ENCODE measurements at regions not wholly inside any gene's neighbourhood (a gene's known extent, or its start where the extent isn't known, plus 50 kb on each side); places are given as distances from the start of the nearest gene placed in this dataset.

GRCh38 chr5:6090838-6091237 lies 287.5 kb downstream of the MED10 start:
- H4K20me1 ChIP-seq (ENCODE audit: control insufficient read depth, insufficient read depth, low read depth, low read length), result no peaks in the 10 kb centered on the region
- TF ChIP-seq CTCF (IDR thresholded peaks at IDR 0.05; ENCODE audit: low read depth, low read length, poor library complexity, severe bottlenecking), result no peak
- no peak for TF ChIP-seq EZH2phosphoT487 (IDR thresholded peaks at IDR 0.05; ENCODE audit: borderline replicate concordance, low read length)
- no peaks in the 10 kb centered on the region for H3K27me3 ChIP-seq (ENCODE audit: control insufficient read depth, low read length)
- H3K4me2 ChIP-seq (ENCODE audit: low read length), result no peak overlapping the region
- H3K4me1 ChIP-seq (ENCODE audit: control insufficient read depth, low read length), result no peaks in the 10 kb centered on the region
- H3K9me3 ChIP-seq (ENCODE audit: control insufficient read depth, insufficient read depth, low read length), result no peaks in the 10 kb centered on the region; the same call in 1 of the 2 replicates
- no peaks in the 10 kb centered on the region for H3K9me2 ChIP-seq (replicated peaks; ENCODE audit: control insufficient read depth, low read length)
- H3K4me3 ChIP-seq (ENCODE audit: low read length), result no peak overlapping the region
- H3K36me3 ChIP-seq (ENCODE audit: control insufficient read depth, low read length), result no peaks in the 10 kb centered on the region
- no peaks in the 10 kb centered on the region for H3F3A ChIP-seq (ENCODE audit: control insufficient read depth, insufficient read depth)
- no peaks in the 10 kb centered on the region for H3K79me2 ChIP-seq (ENCODE audit: control insufficient read depth, low read length)
- H3K27ac ChIP-seq (ENCODE audit: low read depth, low read length), result no peak overlapping the region

GRCh38 chr5:6090079-6090654 lies 288.2 kb downstream of the MED10 start:
- no peaks in the 10 kb centered on the region for H4K20me1 ChIP-seq (ENCODE audit: control insufficient read depth, insufficient read depth, low read depth, low read length)
- H3K9me2 ChIP-seq (replicated peaks; ENCODE audit: control insufficient read depth, low read length), result no peaks in the 10 kb centered on the region
- H3K9me3 ChIP-seq (ENCODE audit: control insufficient read depth, insufficient read depth, low read length), result no peaks in the 10 kb centered on the region; the same call in 1 of the 2 replicates
- no peak overlapping the region for H3K4me2 ChIP-seq (ENCODE audit: low read length)
- no peaks in the 10 kb centered on the region for H3K27me3 ChIP-seq (ENCODE audit: control insufficient read depth, low read length)
- no peak overlapping the region for H3K27ac ChIP-seq (ENCODE audit: low read depth, low read length)
- no peak for TF ChIP-seq CTCF (IDR thresholded peaks at IDR 0.05; ENCODE audit: low read depth, low read length, poor library complexity, severe bottlenecking)
- TF ChIP-seq EZH2phosphoT487 (IDR thresholded peaks at IDR 0.05; ENCODE audit: borderline replicate concordance, low read length), result no peak
- no peaks in the 10 kb centered on the region for H3K4me1 ChIP-seq (ENCODE audit: control insufficient read depth, low read length)
- H3K79me2 ChIP-seq (ENCODE audit: control insufficient read depth, low read length), result no peaks in the 10 kb centered on the region
- H3K4me3 ChIP-seq (ENCODE audit: low read length), result no peak overlapping the region
- H3K36me3 ChIP-seq (ENCODE audit: control insufficient read depth, low read length), result no peaks in the 10 kb centered on the region
- no peaks in the 10 kb centered on the region for H3F3A ChIP-seq (ENCODE audit: control insufficient read depth, insufficient read depth)

- no peaks in the 10 kb centered on the region for H3K9me2 ChIP-seq (replicated peaks; ENCODE audit: control insufficient read depth, low read length)
- no peak overlapping the region for H3K27ac ChIP-seq (ENCODE audit: low read depth, low read length)
- no peaks in the 10 kb centered on the region for H3K36me3 ChIP-seq (ENCODE audit: control insufficient read depth, low read length)
- TF ChIP-seq EZH2phosphoT487 (IDR thresholded peaks at IDR 0.05; ENCODE audit: borderline replicate concordance, low read length) (no peak), CTCF (IDR thresholded peaks at IDR 0.05; ENCODE audit: low read depth, low read length, poor library complexity, severe bottlenecking) (no peak)
- H3K9me3 ChIP-seq (ENCODE audit: control insufficient read depth, insufficient read depth, low read length), result no peaks in the 10 kb centered on the region; the same call in 1 of the 2 replicates
- no peak overlapping the region for H3K4me3 ChIP-seq (ENCODE audit: low read length)
- H3K4me1 ChIP-seq (ENCODE audit: control insufficient read depth, low read length), result no peaks in the 10 kb centered on the region
- no peak overlapping the region for H3K4me2 ChIP-seq (ENCODE audit: low read length)
- no peaks in the 10 kb centered on the region for H3F3A ChIP-seq (ENCODE audit: control insufficient read depth, insufficient read depth)
- no peaks in the 10 kb centered on the region for H3K27me3 ChIP-seq (ENCODE audit: control insufficient read depth, low read length)
- no peaks in the 10 kb centered on the region for H3K79me2 ChIP-seq (ENCODE audit: control insufficient read depth, low read length)
- H4K20me1 ChIP-seq (ENCODE audit: control insufficient read depth, insufficient read depth, low read depth, low read length), result no peaks in the 10 kb centered on the region
Observed at GRCh38 chr5:6088706-6089105, 289.6 kb downstream of the MED10 start.

Measured in DOHH2 (cell line).